HG03108 (cell line): ENCODE measurements at regions not wholly inside any gene's neighbourhood (a gene's known extent, or its start where the extent isn't known, plus 50 kb on each side); places are given as distances from the start of the nearest gene placed in this dataset.

Source experiments
- ATAC-seq: cut with Tn5 transposase; IDR thresholded peaks from one replicate; pipeline ENCODE4 v1.9.1; 2021; ENCODE audit warnings: moderate library complexity; ENCODE audit not compliant: unreplicated experiment

DNA sequence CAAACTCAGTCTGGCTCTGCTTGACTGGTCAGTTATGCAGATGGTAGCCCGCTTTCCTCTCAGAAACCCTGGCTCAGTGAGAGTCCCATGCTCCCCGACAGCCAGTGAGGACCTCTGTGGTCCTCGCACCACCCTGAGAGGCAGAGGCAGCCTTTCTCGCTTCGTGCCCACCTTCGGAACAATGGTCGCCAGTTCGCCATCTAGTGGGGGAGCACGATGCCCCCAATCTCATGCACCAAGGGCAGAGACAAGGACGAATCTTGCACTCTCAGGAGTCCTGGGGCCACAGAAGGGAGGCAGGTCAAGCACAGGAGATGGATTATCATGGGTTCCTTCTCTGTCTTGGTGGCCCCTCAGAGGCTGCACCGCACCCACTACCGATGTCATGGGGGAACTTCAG, 75.2 kb downstream of the RHCG start:
- ATAC-seq: no peak

DNA sequence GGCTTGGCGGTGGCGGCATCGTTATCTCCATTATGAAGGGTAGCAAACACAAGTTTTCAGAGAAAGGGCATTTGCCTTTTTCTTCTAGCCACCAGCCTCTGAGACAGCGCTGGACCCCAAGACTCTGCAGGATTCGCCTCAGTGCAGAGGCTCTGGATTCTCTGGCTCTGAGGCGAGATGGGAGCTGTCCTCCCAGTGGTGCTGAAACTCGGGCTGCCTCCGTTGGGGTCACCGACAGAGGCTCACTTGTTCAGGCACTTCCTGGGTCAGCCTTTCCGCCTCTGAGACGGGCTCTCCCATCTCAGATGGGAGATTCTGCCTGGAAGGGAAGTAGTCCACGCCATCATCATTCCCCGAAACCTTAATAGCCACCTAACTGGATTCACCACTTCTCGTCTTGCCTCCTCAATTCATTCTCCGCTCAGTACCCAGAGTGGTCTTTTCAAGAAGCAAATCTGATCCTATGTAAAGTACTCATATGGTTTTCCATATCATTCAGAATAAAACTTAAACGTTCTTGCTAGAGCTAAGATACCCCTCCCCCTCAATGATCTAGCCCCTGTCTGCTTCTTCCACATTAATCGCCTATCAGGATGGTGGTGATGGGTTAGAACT, 76.9 kb downstream of the RHCG start:
- no peak for ATAC-seq

DNA sequence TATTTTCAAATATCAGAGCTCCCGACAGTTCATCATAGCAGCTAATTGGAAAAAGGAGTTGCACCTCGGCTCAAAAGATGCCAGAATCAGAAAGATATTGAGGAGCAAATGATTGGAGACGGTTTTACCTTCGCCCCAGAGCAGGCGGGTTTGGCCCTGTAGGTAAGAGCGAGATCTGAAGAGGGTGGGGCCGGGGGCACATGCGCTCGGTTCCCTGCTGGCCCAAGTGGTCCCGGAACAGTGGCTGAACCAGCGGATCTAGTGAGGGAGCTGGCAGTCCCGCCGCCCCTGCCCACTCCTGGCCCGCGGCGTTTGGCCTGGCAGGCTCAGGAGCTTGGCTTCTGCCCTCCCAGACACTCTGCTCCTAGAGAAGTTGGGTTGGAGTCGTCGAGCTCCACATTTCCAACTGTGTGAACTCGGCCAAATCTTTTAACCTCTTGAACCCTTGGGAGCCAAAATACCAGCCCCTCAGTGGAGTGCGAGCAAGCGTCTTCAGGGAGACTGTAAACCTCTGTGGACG, 79.1 kb downstream of the RHCG start:
- no peak for ATAC-seq

DNA sequence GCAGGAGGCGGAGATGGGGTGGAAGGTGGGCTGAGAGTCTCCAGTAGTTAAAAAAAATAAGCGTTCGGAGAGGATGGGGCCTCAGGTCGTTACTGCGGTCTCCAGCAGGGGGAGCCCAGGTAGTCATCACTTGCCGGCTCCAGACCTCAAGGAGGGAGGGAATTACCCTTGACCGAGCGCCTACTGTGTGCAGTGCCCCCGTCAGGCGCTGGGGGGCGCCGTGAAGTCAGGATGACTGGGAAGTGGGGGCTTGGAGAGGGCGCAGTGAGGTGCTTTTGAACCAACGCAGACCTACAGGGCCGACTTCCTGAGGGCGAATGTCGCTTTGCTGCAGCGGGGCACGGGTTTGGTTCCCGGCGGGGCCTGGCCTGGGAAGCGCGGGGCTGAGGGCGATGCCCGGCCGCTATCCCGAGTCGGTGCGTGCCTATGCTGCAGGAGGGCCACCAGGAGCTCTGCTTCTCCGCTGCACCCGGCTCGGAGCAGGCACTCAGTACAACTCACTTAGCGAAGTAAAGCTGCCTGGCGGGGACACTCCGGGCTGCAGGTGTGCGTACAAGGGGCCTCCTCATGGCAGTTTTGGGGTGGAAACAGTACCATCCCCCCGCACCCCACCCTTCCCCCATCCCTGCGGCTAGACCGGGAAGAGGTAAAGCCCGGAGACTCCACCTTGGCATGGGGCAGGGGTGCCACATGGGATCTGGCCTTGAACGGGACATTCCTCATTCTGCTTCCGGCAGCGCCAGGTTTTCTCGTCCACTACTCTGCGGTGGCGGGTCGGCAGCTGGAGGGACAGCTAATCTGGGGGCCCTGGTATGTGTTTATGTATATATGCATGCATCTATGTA, 79.8 kb downstream of the RHCG start:
- peak; percentile 73 for ATAC-seq

DNA sequence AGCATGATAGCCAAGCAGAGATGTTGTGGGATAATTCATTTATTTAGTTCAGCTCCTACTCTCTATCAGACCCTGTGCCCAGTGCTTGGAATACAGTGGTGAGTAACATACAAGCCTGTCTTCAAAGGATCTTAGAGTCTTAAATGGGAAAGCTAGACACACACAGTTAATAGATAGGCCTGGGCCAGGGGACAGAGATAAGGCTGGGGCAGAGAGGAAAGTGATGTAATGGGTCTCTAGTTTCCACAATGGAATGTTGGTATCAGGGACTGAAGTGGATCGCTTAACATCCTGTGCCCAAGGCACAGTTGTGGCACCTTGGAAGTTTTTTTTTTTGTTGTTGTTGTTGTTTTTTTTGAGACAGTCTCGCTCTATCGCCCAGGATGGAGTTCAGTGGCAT, 79.9 kb upstream of the POLG start:
- no peak for ATAC-seq

DNA sequence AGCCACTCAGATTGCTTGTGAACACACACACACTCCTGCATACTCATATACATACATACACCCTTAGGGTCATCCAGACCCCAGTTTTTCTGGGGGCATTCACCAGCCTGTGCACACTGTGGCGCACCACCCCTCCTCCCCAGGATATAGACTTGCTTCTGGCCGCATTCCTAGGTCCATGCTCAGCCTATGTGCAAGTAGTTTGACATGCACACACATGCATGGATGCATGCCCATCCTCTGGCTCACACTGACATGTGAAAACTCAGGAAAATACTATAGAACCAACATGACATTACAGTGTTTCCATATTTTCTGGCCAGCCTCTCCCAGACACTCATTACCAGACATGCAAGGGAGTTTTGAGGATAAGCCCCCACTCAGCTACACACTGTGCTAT, 79.3 kb upstream of the POLG start:
- ATAC-seq: no peak

DNA sequence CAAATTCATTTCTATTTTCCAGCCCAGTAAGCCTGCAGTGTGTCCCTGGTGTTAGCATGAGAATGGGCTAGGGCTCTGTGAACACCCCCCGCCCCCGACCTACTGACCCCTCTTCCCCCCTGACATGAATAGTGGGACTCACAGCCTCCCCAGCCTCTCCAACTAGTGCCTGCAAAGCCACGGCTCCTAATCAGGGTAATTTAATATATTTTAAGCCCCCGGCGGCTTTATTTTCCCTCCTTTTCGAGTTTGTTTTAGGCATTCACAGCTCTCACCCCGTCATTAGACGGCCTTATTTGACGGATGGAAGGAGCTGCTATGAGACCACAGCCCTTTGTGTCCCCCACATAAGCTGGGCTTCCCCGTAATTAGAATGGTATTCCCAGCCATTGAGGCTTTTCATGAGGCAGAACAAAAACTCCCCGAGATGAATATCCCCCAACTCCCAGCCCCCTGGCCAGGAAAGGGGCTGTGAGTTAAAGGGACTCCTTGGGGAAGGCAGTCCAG, 78.3 kb upstream of the POLG start:
- ATAC-seq: no peak

DNA sequence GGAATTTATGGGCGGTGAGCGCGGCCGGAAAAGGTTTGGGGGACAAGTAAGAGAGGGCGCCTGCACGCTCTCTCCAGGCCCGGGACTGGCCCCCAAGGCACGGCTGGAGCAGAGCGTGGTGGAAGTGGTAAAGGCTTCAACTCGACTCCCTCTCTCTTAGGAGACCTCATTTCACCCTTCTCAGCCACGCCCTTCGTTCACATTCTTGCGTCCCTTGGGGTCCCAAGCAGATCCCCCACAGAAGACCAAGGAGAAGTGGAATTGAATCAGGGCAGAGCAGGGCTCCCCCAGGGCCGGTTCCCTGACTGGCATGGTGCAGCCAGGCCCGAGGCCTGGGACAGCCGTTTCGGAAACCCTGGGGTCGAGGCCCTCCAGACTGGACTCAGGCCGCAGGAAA, 75.4 kb upstream of the POLG start:
- ATAC-seq: no peak

DNA sequence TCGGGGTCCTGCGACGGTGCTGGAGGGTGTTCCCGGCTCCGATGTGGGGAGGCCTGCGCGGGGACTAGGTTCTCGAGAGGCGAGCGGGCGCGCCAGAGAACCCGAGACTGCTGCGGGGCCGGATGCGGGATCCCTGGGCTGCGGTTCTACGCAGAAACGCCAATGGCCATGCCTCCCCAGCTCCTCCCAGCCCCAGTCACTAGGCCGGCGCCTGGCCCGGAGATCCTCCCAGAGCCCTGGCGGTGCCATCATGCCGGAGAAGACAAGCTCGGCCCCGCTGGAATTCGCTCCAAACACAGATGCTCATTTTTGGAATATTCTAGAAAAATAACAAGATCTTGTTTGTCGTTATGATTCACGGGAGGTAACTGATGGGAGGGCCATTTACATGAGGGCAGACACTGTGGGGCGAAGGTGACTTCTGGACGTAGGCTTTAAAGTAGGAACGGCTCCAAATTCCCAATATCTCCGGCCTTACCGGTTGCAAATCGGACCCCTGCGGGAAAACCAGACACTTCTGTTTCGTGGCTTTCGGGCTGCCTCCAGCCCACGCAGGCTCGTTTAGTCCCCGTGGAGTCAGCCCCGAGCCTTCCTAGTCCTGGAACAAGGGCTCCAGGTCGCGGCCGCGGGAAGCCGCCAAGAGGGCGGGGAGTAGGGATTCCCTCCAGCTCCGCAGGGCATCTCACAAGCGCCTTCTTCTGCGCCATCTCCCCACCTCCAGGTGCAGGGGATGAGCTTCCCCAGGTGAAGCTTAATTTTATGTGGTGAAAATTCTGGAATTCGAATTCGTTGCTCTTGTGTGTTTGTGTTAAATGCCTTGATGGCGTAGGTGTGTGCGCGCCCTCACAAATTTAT, 74.8 kb upstream of the POLG start:
- no peak for ATAC-seq

DNA sequence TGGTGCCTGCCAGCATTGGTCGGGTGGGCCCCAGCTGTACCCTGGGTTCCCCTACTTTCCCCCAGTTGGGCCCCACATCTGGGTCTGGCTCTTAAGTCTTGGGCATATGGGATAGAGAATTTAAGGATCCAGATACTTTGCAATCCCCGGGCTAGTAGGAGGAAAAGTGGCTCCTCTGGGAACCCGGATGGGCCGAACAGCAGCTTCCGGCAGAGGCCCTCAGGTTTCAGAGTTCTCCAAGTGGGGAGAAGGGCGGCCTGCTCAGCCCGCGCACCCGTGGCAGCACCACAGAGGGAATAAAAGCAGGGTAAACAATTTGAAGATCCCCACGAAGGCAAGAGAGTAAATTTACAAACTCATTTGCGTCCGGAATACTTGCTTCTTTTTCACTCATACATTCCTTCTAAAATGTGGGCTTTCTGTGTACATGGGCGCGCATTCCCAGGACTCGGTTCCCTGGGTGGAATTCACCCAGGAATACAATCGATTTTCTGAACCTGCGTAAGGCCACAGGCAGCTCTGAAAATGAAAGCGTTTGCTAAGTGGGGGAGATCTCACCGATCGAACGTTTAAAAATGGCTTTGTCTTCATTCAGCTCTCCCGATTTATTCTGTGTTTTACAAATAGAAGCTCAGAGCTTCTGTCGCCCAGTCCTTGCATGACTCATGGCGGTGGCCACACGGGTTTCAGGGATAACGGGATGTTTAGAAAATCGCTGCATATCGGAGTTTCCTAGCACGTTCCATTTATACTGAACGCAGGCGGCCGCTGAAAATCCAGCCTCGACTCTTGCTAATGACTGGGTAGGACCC, 74.0 kb upstream of the POLG start:
- ATAC-seq: no peak

DNA sequence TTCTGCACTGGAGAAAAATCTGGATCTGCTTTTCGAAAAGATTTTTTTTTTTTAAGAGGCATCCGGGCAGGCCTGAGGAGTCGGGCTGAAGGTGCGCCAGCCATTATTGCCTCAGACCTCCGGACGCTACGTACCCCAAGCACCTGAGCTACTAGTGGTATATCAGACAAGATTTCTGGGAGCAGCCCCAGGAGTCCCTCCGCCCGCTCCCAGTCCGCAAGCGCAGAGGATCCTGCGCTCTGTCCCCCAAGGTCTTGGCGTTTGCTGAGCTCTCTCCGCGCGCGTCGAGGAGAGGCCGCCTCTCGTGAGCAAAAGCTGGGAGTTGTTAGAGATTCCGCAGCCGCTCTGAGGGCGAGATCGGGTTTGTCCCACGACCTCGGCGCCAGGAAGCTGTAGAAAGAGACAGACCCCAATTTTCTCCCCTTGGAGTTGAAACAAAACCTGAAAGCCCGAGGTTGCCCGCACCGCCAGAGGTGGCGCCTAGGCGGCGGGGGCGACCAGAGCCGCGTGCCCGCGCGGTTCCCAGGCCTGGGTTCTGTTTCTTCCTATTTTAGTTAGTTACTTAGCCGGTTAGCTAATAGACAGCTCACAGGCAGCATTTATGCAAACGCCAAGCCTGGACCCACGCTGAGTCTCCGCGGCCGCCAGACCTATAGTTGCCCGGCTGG, 72.5 kb upstream of the POLG start:
- ATAC-seq: no peak

DNA sequence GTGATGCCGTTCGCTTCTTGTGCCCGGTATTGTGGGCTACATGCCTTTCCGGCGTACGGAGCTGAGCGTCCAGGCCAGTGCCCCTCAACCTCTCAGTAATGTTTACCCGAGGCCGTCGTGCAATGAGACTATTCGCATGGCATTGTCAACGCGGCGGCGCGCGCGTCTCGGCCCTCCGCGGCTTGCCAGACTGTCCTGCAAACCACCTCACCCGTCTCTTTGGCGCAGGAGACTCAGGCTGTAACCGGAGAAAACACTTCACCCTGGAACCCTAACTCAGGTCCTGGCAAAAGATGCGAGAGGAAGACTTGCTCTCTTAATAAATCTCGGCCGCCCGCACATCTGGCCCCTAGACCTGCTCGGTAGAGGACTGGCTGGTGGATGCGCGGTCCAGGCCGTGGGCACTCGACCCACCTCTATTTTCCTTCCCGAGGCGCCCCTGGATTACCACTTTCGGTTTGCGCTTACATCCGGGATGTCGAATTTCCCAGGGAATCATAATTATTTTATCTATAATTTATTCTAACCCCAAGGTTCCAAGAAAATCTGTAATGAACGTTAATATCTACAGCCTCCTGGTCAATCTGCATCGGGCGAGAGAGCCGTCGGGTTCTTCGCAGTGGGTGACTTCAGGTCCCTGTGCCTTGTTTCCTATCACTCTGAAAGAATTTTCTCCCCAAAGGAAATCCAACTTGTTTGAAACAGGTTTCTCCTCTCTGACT, 71.8 kb upstream of the POLG start:
- ATAC-seq: no peak

DNA sequence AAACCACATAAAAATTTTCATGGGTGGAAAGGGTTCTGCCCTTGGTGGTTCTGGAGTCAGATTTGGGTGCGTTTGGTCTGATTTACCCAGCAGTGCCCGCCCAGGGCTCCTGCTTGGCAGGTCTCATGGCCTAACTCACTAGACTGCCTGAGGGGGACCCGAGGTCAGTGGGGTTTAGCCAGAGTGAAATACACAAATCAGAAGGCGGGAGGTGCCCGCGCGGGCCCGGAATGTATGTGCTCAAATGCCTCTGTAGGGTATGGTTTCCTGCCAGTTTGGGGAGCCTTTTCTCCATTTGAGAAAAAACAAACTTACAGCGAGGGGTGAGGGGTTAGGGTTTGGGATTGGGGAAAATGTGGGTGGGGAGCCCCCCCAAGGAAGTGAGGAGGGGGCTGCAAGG, 70.9 kb upstream of the POLG start:
- no peak for ATAC-seq

DNA sequence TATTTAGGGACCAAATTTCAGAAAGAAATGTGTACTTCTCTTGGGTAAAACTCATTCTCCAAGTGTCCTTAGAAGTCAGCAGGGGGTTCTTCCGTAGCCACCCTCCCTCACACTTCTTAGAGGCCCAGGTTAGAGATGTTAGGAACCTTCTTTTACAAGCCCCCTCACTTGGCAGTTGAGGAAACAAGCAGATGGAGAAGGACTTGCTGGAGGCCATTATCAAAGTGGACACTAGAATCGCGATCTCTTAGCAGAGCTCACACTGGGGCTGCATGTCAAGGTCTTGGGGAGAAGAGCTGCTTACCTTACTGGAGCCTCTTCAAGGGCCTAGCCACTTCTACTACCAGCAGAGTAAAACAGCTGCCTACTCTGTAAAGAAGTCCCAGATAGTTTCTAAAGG, 69.4 kb upstream of the POLG start:
- ATAC-seq: no peak

DNA sequence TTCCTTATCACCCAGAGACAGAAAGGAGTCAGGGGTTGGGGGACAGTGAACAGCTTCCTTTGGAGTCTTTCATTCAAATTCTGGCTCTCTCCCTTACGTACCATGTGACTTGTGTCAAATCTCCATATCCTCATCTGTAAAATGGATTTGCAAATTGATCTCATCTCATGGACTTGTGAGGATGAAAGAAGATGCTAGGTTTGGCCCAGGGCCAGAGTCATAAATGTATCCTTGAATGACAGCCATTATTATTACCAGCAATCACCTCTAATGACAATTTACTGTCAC, 67.8 kb upstream of the POLG start:
- ATAC-seq: no peak

DNA sequence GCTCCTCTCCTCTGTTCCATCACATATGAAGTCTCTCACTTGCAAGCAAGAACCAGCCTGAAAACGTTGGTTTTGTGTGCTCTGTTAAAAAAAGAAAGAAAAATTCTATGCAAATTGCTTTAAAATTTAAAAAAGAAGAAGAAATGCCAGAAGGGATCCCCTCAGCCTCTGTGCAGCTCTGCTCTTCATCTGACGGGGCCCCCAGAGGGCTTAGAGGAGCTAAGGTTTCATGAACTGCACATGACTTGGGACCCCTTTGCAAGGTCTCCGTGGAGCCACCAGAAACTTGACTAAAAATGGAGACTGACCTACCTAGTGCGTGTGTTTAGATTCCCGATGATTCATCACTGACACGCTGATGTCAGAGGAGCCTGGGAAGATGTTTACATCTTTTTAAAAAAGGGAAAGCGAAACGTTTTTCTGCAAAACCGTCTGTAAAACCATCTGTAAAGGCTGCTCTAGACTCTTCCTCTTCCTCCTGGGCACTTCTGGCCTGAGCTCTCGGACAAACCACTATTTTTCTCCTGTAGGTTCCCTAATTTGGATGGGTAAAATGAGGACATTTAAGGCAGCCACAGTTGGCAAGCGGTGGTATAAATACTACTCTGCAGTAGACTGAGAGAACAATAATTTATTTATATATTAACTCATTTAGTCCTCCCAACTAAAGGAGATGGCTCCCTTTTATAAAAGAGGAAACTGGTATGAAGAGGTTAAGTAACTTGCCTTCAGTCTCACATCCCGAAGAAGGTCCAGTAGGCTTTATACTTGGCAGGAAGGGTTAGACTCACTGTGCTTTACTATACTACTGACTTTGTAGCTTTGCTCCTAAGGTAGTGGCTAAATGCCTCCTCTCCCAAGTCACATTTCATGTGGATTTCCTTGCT, 67.2 kb upstream of the POLG start:
- no peak for ATAC-seq

DNA sequence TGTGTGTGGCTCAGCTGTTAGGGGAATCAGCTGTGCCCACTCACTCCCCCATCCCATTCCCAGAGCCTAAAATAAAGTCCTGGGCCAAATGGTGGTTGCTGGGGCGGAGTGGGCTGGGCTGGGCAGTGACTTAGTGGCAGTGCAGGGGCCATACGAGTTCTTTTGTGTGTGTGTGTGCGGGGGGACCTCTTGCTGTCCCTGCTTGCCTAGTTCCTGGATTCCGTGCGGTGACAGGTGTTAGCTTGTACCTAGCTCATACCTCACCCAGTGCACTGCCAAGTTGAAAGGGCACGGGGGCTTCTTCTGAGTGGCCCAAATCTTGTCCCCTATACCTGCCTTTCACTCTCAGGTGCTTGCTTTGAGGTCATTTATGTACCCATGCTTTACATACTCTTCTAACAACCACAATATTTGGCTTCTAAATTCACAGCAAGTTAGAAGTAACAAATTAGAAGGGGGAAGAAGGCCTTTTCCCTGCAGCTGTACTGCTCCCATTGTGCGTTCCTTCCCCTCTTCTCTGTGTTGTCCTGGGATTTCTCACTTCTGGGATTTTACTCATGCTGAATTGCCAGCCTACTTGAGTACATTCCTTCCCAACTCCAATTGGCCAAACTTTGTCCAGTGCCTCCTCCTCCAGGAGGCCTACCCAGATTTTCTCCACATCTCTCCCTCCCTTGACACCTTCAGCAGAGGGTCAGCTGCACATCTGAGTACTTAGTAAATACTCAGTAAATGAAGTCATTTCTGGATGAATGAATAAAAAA, 66.3 kb upstream of the POLG start:
- ATAC-seq: no peak
